ENCODE measurements at regions not wholly inside any gene's neighbourhood (a gene's known extent, or its start where the extent isn't known, plus 50 kb on each side); places are given as distances from the start of the nearest gene placed in this dataset.

- Histone ChIP-seq H3K27ac (ENCODE audit: low read depth in 2 of 2, low read length in 2 of 2) (no peak overlapping the region), H3K9ac (ENCODE audit: low read length in 3 of 3) (no peak overlapping the region), H3K36me3 (ENCODE audit: control insufficient read depth in 2 of 3, insufficient read depth in 3 of 3, low read length in 3 of 3) (no peaks in the 10 kb centered on the region), H3K4me3 (ENCODE audit: low read length in 3 of 3) (no peak overlapping the region), H3K27me3 (ENCODE audit: control insufficient read depth, insufficient read depth, low read length) (no peaks in the 10 kb centered on the region), H3K9me3 (ENCODE audit: control insufficient read depth in 2 of 3, insufficient read depth in 1 of 3, low read length in 3 of 3) (no peaks in the 10 kb centered on the region), H3K4me1 (ENCODE audit: control insufficient read depth in 2 of 3, insufficient read depth in 2 of 3, low read depth in 1 of 3, low read length in 3 of 3) (no peaks in the 10 kb centered on the region)
- intact Hi-C loops (cut with DNase I), result no loop called here
- no peak for TF ChIP-seq CTCF (IDR thresholded peaks at IDR 0.05; ENCODE audit: borderline replicate concordance, extremely low read depth, insufficient read depth)
- DNase-seq (no peak), FAIRE-seq (no peak)
Measured at GRCh38 chr3:45321607-45322391, 66.6 kb upstream of the LARS2 start.

DNA sequence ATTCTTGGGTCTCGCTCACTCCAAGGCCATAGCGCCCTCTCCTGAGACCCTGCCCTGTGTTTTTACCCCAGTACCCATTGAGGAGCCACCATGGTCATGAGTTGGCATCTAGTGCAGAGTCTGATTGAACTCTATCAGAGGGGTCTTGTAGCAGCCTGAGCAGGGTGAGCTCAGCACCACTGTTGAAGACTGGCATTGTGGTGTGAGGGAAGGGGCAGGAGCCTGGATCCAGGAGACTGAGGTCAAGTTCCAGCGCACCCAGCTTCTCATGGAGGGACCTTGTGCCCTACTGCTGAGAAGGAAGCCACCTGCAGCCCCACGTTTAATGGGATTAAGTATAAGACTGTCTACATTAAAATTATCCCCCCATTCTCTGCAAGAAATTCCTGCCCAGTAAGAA lies 65.8 kb upstream of the LARS2 start:
- Histone ChIP-seq H3K27ac (ENCODE audit: low read depth in 2 of 2, low read length in 2 of 2) (no peak overlapping the region), H3K4me3 (ENCODE audit: low read length in 3 of 3) (no peak overlapping the region), H3K27me3 (ENCODE audit: control insufficient read depth, insufficient read depth, low read length) (no peaks in the 10 kb centered on the region), H3K36me3 (ENCODE audit: control insufficient read depth in 2 of 3, insufficient read depth in 3 of 3, low read length in 3 of 3) (no peaks in the 10 kb centered on the region), H3K9me3 (ENCODE audit: control insufficient read depth in 2 of 3, insufficient read depth in 1 of 3, low read length in 3 of 3) (no peaks in the 10 kb centered on the region), H3K9ac (ENCODE audit: low read length in 3 of 3) (no peak overlapping the region), H3K4me1 (ENCODE audit: control insufficient read depth in 2 of 3, insufficient read depth in 2 of 3, low read depth in 1 of 3, low read length in 3 of 3) (no peaks in the 10 kb centered on the region)
- no peak for DNase-seq
- no peak for FAIRE-seq
- no peak for TF ChIP-seq CTCF (IDR thresholded peaks at IDR 0.05; ENCODE audit: borderline replicate concordance, extremely low read depth, insufficient read depth)
- intact Hi-C loops (cut with DNase I), result no loop called here

DNA sequence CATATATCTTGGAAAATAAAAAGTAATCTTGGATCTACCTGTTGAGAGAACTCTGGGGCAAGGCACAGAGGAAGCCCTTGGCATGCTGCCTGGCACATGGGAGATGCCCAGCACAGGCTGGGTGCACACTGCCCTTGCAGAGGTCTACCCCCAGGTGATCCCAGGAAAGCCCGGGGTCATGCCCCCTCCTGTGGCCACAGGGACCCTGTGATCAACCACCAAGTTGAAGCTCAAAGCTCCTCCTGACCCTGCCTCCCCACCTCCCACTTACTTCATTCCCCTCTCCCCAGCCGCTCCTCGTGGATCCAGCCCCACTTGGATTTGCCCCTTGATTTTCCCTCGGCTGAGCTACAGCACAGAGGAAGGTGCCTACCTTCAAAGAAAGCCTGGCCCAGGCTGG lies 62.7 kb upstream of the LARS2 start:
- DNase-seq (no peak), FAIRE-seq (no peak)
- no peak for TF ChIP-seq CTCF (IDR thresholded peaks at IDR 0.05; ENCODE audit: borderline replicate concordance, extremely low read depth, insufficient read depth)
- H3K9me3 ChIP-seq (ENCODE audit: control insufficient read depth in 2 of 3, insufficient read depth in 1 of 3, low read length in 3 of 3), result no peaks in the 10 kb centered on the region
- no peak overlapping the region for H3K9ac ChIP-seq (ENCODE audit: low read length in 3 of 3)
- no peak overlapping the region for H3K4me3 ChIP-seq (ENCODE audit: low read length in 3 of 3)
- H3K4me1 ChIP-seq (ENCODE audit: control insufficient read depth in 2 of 3, insufficient read depth in 2 of 3, low read depth in 1 of 3, low read length in 3 of 3), result no peaks in the 10 kb centered on the region
- no peaks in the 10 kb centered on the region for H3K36me3 ChIP-seq (ENCODE audit: control insufficient read depth in 2 of 3, insufficient read depth in 3 of 3, low read length in 3 of 3)
- no peaks in the 10 kb centered on the region for H3K27me3 ChIP-seq (ENCODE audit: control insufficient read depth, insufficient read depth, low read length)
- intact Hi-C loops (cut with DNase I), result no loop called here
- H3K27ac ChIP-seq (ENCODE audit: low read depth in 2 of 2, low read length in 2 of 2), result no peak overlapping the region
